Stimulated activated CD4-positive, alpha-beta T cell treated with anti-CD3 and anti-CD28 coated beads, TNF-alpha, amount 100 ng/mL, for 1 hour (primary cell): ENCODE measurements at regions not wholly inside any gene's neighbourhood (a gene's known extent, or its start where the extent isn't known, plus 50 kb on each side); places are given as distances from the start of the nearest gene placed in this dataset.
"Not testable (repeated sequence)": the region's sequence is repeated elsewhere in the genome, so short reads cannot be mapped to it uniquely, and the experiment has no call there.

Experiments
- DNase-seq, 3 donors: peaks; one replicate each; pipeline ENCODE4 v3.0.0-alpha.2; 2020; ENCODE audit warnings: low read depth in 3 of 3, low spot score in 1 of 3

GRCh38 chr4:108409691-108410090 is 210.7 kb upstream of the RPL34 start:
- DNase-seq, result not testable (repeated sequence)

- no peak for DNase-seq
Observed at GRCh38 chr4:108405586-108405985, 214.8 kb upstream of the RPL34 start.

GRCh38 chr4:108400309-108400708 is 220.1 kb upstream of the RPL34 start:
- DNase-seq, result no peak

GRCh38 chr4:108399610-108400265 is 220.6 kb upstream of the RPL34 start:
- DNase-seq, result no peak

GRCh38 chr4:108398836-108399235 is 221.5 kb upstream of the RPL34 start:
- DNase-seq, result no peak

GRCh38 chr4:108398316-108398715 is 222.1 kb upstream of the RPL34 start:
- no peak for DNase-seq

- no peak for DNase-seq
Observed at GRCh38 chr4:108397850-108398249, 222.5 kb upstream of the RPL34 start.

GRCh38 chr4:108396900-108397497 is 223.4 kb upstream of the RPL34 start:
- no peak for DNase-seq

- DNase-seq, result no peak
Observed at GRCh38 chr4:108395786-108396185, 224.6 kb upstream of the RPL34 start.

GRCh38 chr4:108393890-108394472 is 225.2 kb upstream of the LEF1 start:
- DNase-seq, result no peak

GRCh38 chr4:108391701-108392455 is 223.1 kb upstream of the LEF1 start:
- no peak for DNase-seq

GRCh38 chr4:108385076-108385475 is 216.3 kb upstream of the LEF1 start:
- no peak for DNase-seq

- no peak for DNase-seq
Observed at GRCh38 chr4:108384544-108384943, 215.8 kb upstream of the LEF1 start.

- DNase-seq, result no peak
Observed at GRCh38 chr4:108383157-108383556, 214.4 kb upstream of the LEF1 start.

GRCh38 chr4:108382751-108383150 is 214.0 kb upstream of the LEF1 start:
- no peak for DNase-seq

GRCh38 chr4:108378164-108378563 is 209.4 kb upstream of the LEF1 start:
- no peak for DNase-seq

- no peak for DNase-seq
Observed at GRCh38 chr4:108377021-108377420, 208.3 kb upstream of the LEF1 start.

GRCh38 chr4:108375434-108375833 is 206.7 kb upstream of the LEF1 start:
- no peak for DNase-seq

GRCh38 chr4:108372681-108373080 is 203.9 kb upstream of the LEF1 start:
- DNase-seq, result no peak

GRCh38 chr4:108371282-108371681 is 202.6 kb upstream of the LEF1 start:
- no peak for DNase-seq

GRCh38 chr4:108370291-108371141 is 201.8 kb upstream of the LEF1 start:
- DNase-seq, result peak in 1 of 3 donors; percentile 18
